B cell (primary cell): ENCODE measurements at regions not wholly inside any gene's neighbourhood (a gene's known extent, or its start where the extent isn't known, plus 50 kb on each side); places are given as distances from the start of the nearest gene placed in this dataset.

ENCODE experiments used
- ATAC-seq: fragments of 200-7000 bp; cut with Tn5 transposase; one replicate; pipeline ENCODE4 v1.10.0; 2021; ENCODE audit warnings: low read depth, mild to moderate bottlenecking, moderate number of reproducible peaks, moderate library complexity
- CTCF ChIA-PET: fragments of 350-600 bp; sonication (Branson Sonifier 250); formaldehyde crosslinking; loops from one replicate; lab custom pipeline; 2021; ENCODE audit warnings: antibody characterized with exemption, inconsistent platforms; lab: Charles Lee
- POLR2A ChIA-PET: fragments of 350-600 bp; sonication (Branson Sonifier 250); formaldehyde crosslinking; loops from one replicate; lab custom pipeline; 2021; ENCODE audit warnings: antibody characterized with exemption; lab: Charles Lee
- DNase-seq: peaks from one replicate; pipeline ENCODE4 v3.0.0; 2013
- H2AFZ ChIP-seq: 2 replicates; pipeline ENCODE4 v1.6.1; 2012; ENCODE audit warnings: mild to moderate bottlenecking, low read depth, low read length; ENCODE audit not compliant: insufficient read depth, poor library complexity, severe bottlenecking
- H3K27ac ChIP-seq, 2 donors: 1 replicate in 1 of 2; 2 replicates in 1 of 2; pipeline ENCODE4 v1.5.1; 2012 to 2013; ENCODE audit warnings: low read length in 2 of 2, mild to moderate bottlenecking in 2 of 2, moderate library complexity in 1 of 2
- H3K27me3 ChIP-seq, 4 experiments: fragments of 200-600 bp in 1 of 4; sonication (generic) in 1 of 4; replicated peaks in 1 of 4; 1 replicate in 2 of 4; 2 replicates in 2 of 4; pipeline versions ENCODE4 v1.6.1 to v1.7.0; 2013 to 2016; ENCODE audit warnings: low read length in 3 of 4, mild to moderate bottlenecking in 2 of 4, mixed read lengths in 1 of 4, moderate library complexity in 1 of 4; ENCODE audit not compliant: insufficient read depth in 4 of 4, control insufficient read depth in 3 of 4; ENCODE audit errors: control extremely low read depth in 1 of 4
- H3K36me3 ChIP-seq, 2 experiments: replicated peaks in 1 of 2; 1 replicate in 1 of 2; 2 replicates in 1 of 2; pipeline versions ENCODE4 v1.6.1 to v1.7.1; 2013; ENCODE audit warnings: low read length in 1 of 2; ENCODE audit not compliant: insufficient read depth in 2 of 2, control insufficient read depth in 1 of 2; ENCODE audit errors: control extremely low read depth in 1 of 2, extremely low read depth in 1 of 2
- H3K4me1 ChIP-seq, 2 donors: fragments of 200-600 bp in 1 of 2; sonication (generic) in 1 of 2; 1 replicate in 1 of 2; 2 replicates in 1 of 2; pipeline versions ENCODE4 v1.5.1 to v1.6.1; 2013 to 2017; ENCODE audit warnings: low read length in 2 of 2; ENCODE audit not compliant: control insufficient read depth in 2 of 2, insufficient read depth in 2 of 2
- H3K4me2 ChIP-seq: replicated peaks from 2 replicates; pipeline ENCODE3; 2012; ENCODE audit warnings: mild to moderate bottlenecking, low read depth, low read length; ENCODE audit not compliant: poor library complexity, severe bottlenecking
- H3K4me3 ChIP-seq, 5 experiments: fragments of 200-600 bp in 1 of 5; sonication (generic) in 1 of 5; 1 replicate in 3 of 5; 2 replicates in 2 of 5; pipeline versions ENCODE4 v1.5.1 to v1.7.0; 2011 to 2016; ENCODE audit warnings: low read length in 4 of 5, mild to moderate bottlenecking in 4 of 5, low read depth in 2 of 5, control low read depth in 1 of 5, moderate library complexity in 1 of 5; ENCODE audit not compliant: insufficient read depth in 1 of 5; ENCODE audit errors: control extremely low read depth in 1 of 5, extremely low read depth in 1 of 5
- H3K79me2 ChIP-seq: fragments of 200-600 bp; sonication (generic); one replicate; pipeline ENCODE4 v1.6.0; 2016; ENCODE audit warnings: low read length; ENCODE audit not compliant: control insufficient read depth, insufficient read depth
- H3K9ac ChIP-seq: fragments of 200-600 bp; sonication (generic); 2 replicates; pipeline ENCODE4 v1.6.1; 2017; ENCODE audit warnings: mild to moderate bottlenecking, low read length, moderate library complexity
- H3K9me3 ChIP-seq, 3 donors: one replicate each; pipeline versions ENCODE4 v1.6.1 to v1.7.1; 2013; ENCODE audit warnings: low read length in 2 of 3; ENCODE audit not compliant: control insufficient read depth in 2 of 3, insufficient read depth in 1 of 3; ENCODE audit errors: control extremely low read depth in 1 of 3
- H4K20me1 ChIP-seq: 2 replicates; pipeline ENCODE4 v1.6.0; 2012; ENCODE audit warnings: mild to moderate bottlenecking, low read length; ENCODE audit not compliant: insufficient read depth, control insufficient read depth, poor library complexity, severe bottlenecking
- H3K27ac Mint-ChIP-seq: one replicate; pipeline ENCODE4 v1.8.0; 2021; ENCODE audit warnings: mixed read lengths
- H3K27me3 Mint-ChIP-seq: one replicate; pipeline ENCODE4 v1.8.0; 2021; ENCODE audit warnings: mixed read lengths
- H3K4me1 Mint-ChIP-seq: one replicate; pipeline ENCODE4 v1.8.0; 2021; ENCODE audit warnings: mixed read lengths
- H3K4me3 Mint-ChIP-seq: one replicate; pipeline ENCODE4 v1.8.0; 2021; ENCODE audit warnings: mixed read lengths
- H3K9me3 Mint-ChIP-seq: one replicate; pipeline ENCODE4 v1.8.0; 2022; ENCODE audit warnings: mixed read lengths; ENCODE audit not compliant: insufficient read depth
- CTCF ChIP-seq: fragments of 200-600 bp; IDR thresholded peaks from one replicate; pipeline ENCODE4 v1.8.0; 2022; ENCODE audit warnings: antibody characterized with exemption, mild to moderate bottlenecking
- EZH2 ChIP-seq: IDR thresholded peaks from 2 replicates; pipeline ENCODE4 v1.6.1; 2012; ENCODE audit warnings: borderline replicate concordance, low read depth, mild to moderate bottlenecking, moderate library complexity, low read length; ENCODE audit not compliant: insufficient read depth, poor library complexity, severe bottlenecking
- WGBS: methylation state at CpG from one replicate; pipeline ENCODE4 v1.1.5; 2013; ENCODE audit warnings: missing lambda C conversion rate; ENCODE audit not compliant: insufficient coverage; 5-methylcytosine and 5-hydroxymethylcytosine counted together
- intact Hi-C: fragments of 100-400 bp; cut with micrococcal nuclease; formaldehyde crosslinking; loops from one replicate; pipeline ENCODE4 v1.10.0; 2022

- Histone ChIP-seq H3K9ac (no peak overlapping the region), H3K9me3 (no peaks in the 10 kb centered on the region), H3K27me3 (peaks cover 0 to 3% (median 0%) of the 10 kb centered on the region in 4 experiments), H3K36me3 (no peaks in the 10 kb centered on the region), H2AFZ (no peak overlapping the region), H3K4me3 (no peak overlapping the region), H3K4me1 (no peaks in the 10 kb centered on the region), H3K27ac (no peak overlapping the region), H4K20me1 (no peaks in the 10 kb centered on the region), H3K79me2 (no peaks in the 10 kb centered on the region), H3K4me2 (no peak overlapping the region)
- TF ChIP-seq EZH2, result no peak
- no peak for TF ChIP-seq CTCF
- no peaks in the 10 kb centered on the region for H3K4me1 Mint-ChIP-seq
- no peak overlapping the region for H3K4me3 Mint-ChIP-seq
- ChIA-PET CTCF (no interaction called here), POLR2A (no interaction called here)
- intact Hi-C loops, result no loop called here
- peaks cover 27% of the 10 kb centered on the region for H3K27me3 Mint-ChIP-seq
- DNase-seq (no peak), ATAC-seq (no peak)
- 33% methylated on average over 6 of the region's 6 CpGs for WGBS
- no peaks in the 10 kb centered on the region for H3K9me3 Mint-ChIP-seq
- no peak overlapping the region for H3K27ac Mint-ChIP-seq
These were observed 91.5 kb downstream of the IER5 start for GRCh38 chr1:181179987-181180365.

GRCh38 chr1:181180407-181181031 is 92.0 kb downstream of the IER5 start:
- Histone ChIP-seq H3K4me2 (no peak overlapping the region), H2AFZ (no peak overlapping the region), H3K9me3 (no peaks in the 10 kb centered on the region), H3K79me2 (no peaks in the 10 kb centered on the region), H3K9ac (no peak overlapping the region), H3K4me3 (no peak overlapping the region), H4K20me1 (no peaks in the 10 kb centered on the region), H3K27me3 (peaks cover 0 to 6% (median under 1%) of the 10 kb centered on the region in 4 experiments), H3K4me1 (no peaks in the 10 kb centered on the region), H3K36me3 (no peaks in the 10 kb centered on the region), H3K27ac (no peak overlapping the region)
- TF ChIP-seq CTCF, result no peak
- no peak for TF ChIP-seq EZH2
- POLR2A ChIA-PET, result no interaction called here
- DNase-seq (no peak), ATAC-seq (no peak)
- intact Hi-C loops, result no loop called here
- H3K27me3 Mint-ChIP-seq, result peaks cover 32% of the 10 kb centered on the region
- no peaks in the 10 kb centered on the region for H3K9me3 Mint-ChIP-seq
- no peaks in the 10 kb centered on the region for H3K4me1 Mint-ChIP-seq
- CTCF ChIA-PET, result no interaction called here
- no peak overlapping the region for H3K4me3 Mint-ChIP-seq
- no peak overlapping the region for H3K27ac Mint-ChIP-seq
- WGBS, result 73% methylated on average over 3 of the region's 11 CpGs
